OCI-LY1 (cell line): ENCODE measurements at regions not wholly inside any gene's neighbourhood (a gene's known extent, or its start where the extent isn't known, plus 50 kb on each side); places are given as distances from the start of the nearest gene placed in this dataset.

Experiments used
- H2AFZ ChIP-seq: fragments of 200-600 bp; sonication (generic), shearing (Covaris generic); 2 replicates; pipeline ENCODE4 v1.6.0; 2014; ENCODE audit warnings: antibody characterized with exemption, mild to moderate bottlenecking, low read length
- H3F3A ChIP-seq: fragments of 200-600 bp; sonication (generic), shearing (Covaris generic); 2 replicates; pipeline ENCODE4 v1.6.0; 2014; ENCODE audit warnings: mild to moderate bottlenecking, antibody characterized with exemption, low read length, moderate library complexity; ENCODE audit not compliant: insufficient read depth
- H3K27ac ChIP-seq: fragments of 200-600 bp; sonication (generic); 2 replicates; pipeline ENCODE4 v1.5.1; 2014; ENCODE audit warnings: low read length, mixed run types, mild to moderate bottlenecking, low read depth; ENCODE audit not compliant: poor library complexity, severe bottlenecking
- H3K27me3 ChIP-seq: fragments of 200-600 bp; sonication (generic); 2 replicates; pipeline ENCODE4 v1.6.0; 2014; ENCODE audit warnings: antibody characterized with exemption, mild to moderate bottlenecking, low read length, moderate library complexity; ENCODE audit not compliant: insufficient read depth
- H3K36me3 ChIP-seq: fragments of 200-600 bp; sonication (generic); 2 replicates; pipeline ENCODE4 v1.6.1; 2014; ENCODE audit warnings: mild to moderate bottlenecking, antibody characterized with exemption, low read length, moderate library complexity, mixed read lengths; ENCODE audit not compliant: insufficient read depth
- H3K4me1 ChIP-seq: fragments of 200-600 bp; sonication (generic); 2 replicates; pipeline ENCODE4 v1.5.1; 2014; ENCODE audit warnings: mild to moderate bottlenecking, low read length, moderate library complexity; ENCODE audit not compliant: insufficient read depth, severe bottlenecking
- H3K4me2 ChIP-seq: fragments of 200-600 bp; sonication (generic), shearing (Covaris generic); 2 replicates; pipeline ENCODE4 v1.6.1; 2014; ENCODE audit warnings: low read length
- H3K4me3 ChIP-seq: fragments of 200-600 bp; sonication (generic); 2 replicates; pipeline ENCODE4 v1.5.1; 2014; ENCODE audit warnings: low read length, low read depth, mild to moderate bottlenecking, mixed read lengths; ENCODE audit not compliant: poor library complexity, severe bottlenecking
- H3K79me2 ChIP-seq: fragments of 200-600 bp; shearing (Covaris generic); 2 replicates; pipeline ENCODE4 v1.6.1; 2016; ENCODE audit warnings: mixed run types, low read length, mixed read lengths; ENCODE audit not compliant: insufficient read depth
- H3K9ac ChIP-seq: fragments of 200-600 bp; sonication (generic), shearing (Covaris generic); 2 replicates; pipeline ENCODE4 v1.6.1; 2014; ENCODE audit warnings: mild to moderate bottlenecking, low read length, mixed read lengths
- H3K9me2 ChIP-seq: fragments of 200-600 bp; sonication (generic), shearing (Covaris generic); 2 replicates; pipeline ENCODE4 v1.6.1; 2014; ENCODE audit warnings: low read depth, mild to moderate bottlenecking, low read length, mixed read lengths
- H3K9me3 ChIP-seq: fragments of 200-600 bp; shearing (Covaris generic); 2 replicates; pipeline ENCODE4 v1.6.1; 2014; ENCODE audit warnings: low read length, mixed read lengths
- H4K20me1 ChIP-seq: fragments of 200-600 bp; sonication (generic), shearing (Covaris generic); 2 replicates; pipeline ENCODE4 v1.6.0; 2016; ENCODE audit warnings: mild to moderate bottlenecking, low read length; ENCODE audit not compliant: insufficient read depth
- EZH2 ChIP-seq: fragments of 200-600 bp; sonication (generic), shearing (Covaris generic); IDR thresholded peaks from 2 replicates; pipeline ENCODE4 v1.8.0; 2017; ENCODE audit warnings: borderline replicate concordance, mixed run types, mild to moderate bottlenecking, antibody characterized with exemption, low read length, moderate library complexity, mixed read lengths
- TF ChIP-seq, protein P1 (sequence below): fragments of 200-600 bp; sonication (generic), shearing (Covaris generic); IDR thresholded peaks from 2 replicates; pipeline ENCODE4 v1.5.1; 2017; ENCODE audit warnings: mild to moderate bottlenecking, antibody characterized with exemption, low read length, moderate library complexity, mixed read lengths

DNA sequence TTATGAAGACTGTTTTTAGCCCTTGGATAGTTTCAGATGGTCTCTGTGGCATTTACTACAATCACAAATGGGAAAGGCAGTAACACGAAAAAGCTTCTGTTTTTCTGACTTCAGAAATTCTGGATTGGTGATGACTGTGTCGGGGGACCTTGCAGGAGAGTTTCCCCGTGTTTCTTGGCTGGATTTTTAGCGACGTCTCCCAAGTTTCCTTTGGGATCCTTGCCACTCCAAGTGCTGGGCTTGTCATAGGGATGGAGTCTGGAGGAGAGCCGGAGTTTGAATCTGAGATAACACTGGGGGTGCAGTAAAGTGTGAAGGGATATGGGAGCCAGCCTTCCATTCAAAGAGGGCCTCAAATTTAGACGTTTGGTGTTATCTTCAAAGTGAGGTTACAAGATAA is 179.0 kb downstream of the SNX10 start:
- no peaks in the 10 kb centered on the region for H3K9me2 ChIP-seq
- no peaks in the 10 kb centered on the region for H3K36me3 ChIP-seq
- no peak overlapping the region for H3K27ac ChIP-seq
- no peak overlapping the region for H3K4me3 ChIP-seq
- H3K4me1 ChIP-seq: no peaks in the 10 kb centered on the region
- no peak overlapping the region for H3K9ac ChIP-seq
- no peaks in the 10 kb centered on the region for H4K20me1 ChIP-seq
- no peaks in the 10 kb centered on the region for H3K79me2 ChIP-seq
- no peak overlapping the region for H2AFZ ChIP-seq
- TF ChIP-seq, protein P1, sequence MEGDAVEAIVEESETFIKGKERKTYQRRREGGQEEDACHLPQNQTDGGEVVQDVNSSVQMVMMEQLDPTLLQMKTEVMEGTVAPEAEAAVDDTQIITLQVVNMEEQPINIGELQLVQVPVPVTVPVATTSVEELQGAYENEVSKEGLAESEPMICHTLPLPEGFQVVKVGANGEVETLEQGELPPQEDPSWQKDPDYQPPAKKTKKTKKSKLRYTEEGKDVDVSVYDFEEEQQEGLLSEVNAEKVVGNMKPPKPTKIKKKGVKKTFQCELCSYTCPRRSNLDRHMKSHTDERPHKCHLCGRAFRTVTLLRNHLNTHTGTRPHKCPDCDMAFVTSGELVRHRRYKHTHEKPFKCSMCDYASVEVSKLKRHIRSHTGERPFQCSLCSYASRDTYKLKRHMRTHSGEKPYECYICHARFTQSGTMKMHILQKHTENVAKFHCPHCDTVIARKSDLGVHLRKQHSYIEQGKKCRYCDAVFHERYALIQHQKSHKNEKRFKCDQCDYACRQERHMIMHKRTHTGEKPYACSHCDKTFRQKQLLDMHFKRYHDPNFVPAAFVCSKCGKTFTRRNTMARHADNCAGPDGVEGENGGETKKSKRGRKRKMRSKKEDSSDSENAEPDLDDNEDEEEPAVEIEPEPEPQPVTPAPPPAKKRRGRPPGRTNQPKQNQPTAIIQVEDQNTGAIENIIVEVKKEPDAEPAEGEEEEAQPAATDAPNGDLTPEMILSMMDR: no peak
- TF ChIP-seq EZH2: no peak
- no peaks in the 10 kb centered on the region for H3F3A ChIP-seq
- H3K9me3 ChIP-seq: no peaks in the 10 kb centered on the region
- H3K27me3 ChIP-seq: no peaks in the 10 kb centered on the region
- no peak overlapping the region for H3K4me2 ChIP-seq

DNA sequence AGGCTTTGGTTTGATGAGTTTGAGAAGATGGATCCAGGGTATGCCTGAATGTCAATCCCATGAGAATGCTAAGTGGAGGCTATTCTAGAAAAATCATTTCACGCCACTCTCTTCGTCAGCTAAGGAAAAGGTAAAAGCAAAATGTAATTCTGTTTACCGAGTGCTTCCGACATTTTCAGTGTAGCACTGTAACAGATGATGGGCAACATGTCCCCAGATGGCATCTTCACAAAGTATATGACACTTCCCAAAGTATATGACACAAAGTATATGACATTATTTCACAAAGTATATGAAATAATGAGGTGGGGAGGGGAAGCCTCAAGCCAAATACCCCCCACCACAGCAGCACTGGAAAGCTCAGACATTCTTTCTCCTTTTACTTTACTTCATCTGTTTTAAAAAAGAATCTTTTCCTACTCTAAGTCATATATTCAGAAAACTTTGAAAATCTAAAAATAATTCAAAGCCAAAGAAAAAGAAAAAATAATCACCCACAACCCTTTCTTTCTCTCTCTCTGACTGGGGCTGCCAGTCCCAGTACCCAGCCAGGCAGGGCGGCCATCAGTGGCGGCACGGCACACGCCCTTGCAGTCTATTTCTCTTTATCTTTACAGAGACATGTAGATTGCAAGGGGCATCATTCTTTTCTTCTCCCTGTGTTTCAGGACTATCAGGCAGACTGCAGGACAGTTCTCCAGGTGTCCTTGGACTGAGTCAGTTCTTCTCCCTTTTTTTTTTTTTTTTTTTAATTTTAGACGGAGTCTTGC is 179.8 kb downstream of the SNX10 start:
- Histone ChIP-seq H3K4me2 (no peak overlapping the region), H3K4me3 (no peak overlapping the region), H2AFZ (no peak overlapping the region), H3K9me3 (no peaks in the 10 kb centered on the region), H3K9me2 (no peaks in the 10 kb centered on the region), H4K20me1 (no peaks in the 10 kb centered on the region), H3K4me1 (no peaks in the 10 kb centered on the region), H3K79me2 (no peaks in the 10 kb centered on the region), H3K9ac (no peak overlapping the region), H3K27ac (no peak overlapping the region), H3K27me3 (no peaks in the 10 kb centered on the region), H3K36me3 (no peaks in the 10 kb centered on the region), H3F3A (no peaks in the 10 kb centered on the region)
- TF ChIP-seq, protein P1: no peak
- no peak for TF ChIP-seq EZH2

DNA sequence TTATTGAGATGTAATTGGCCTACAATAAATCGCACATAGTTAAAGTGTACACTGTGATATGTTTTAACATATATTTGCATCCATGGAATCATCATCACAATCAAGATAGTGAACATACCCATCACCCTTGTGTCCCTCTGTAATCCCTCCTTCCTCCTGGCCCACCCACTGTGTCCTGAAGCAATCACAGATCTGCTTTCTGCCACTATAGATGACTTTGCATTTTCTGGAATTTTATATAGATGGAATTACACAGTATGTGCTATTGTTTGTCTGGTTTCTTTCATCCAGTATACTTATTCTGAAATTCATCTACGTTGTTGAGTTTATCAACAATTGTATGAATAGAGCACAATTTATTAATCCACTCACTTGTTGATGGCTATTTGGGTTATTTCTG is 181.3 kb downstream of the SNX10 start:
- Histone ChIP-seq H3K36me3 (no peaks in the 10 kb centered on the region), H3K4me1 (no peaks in the 10 kb centered on the region), H3K79me2 (no peaks in the 10 kb centered on the region), H3K9ac (no peak overlapping the region), H3K27me3 (no peaks in the 10 kb centered on the region), H3F3A (no peaks in the 10 kb centered on the region), H2AFZ (no peak overlapping the region), H3K4me2 (no peak overlapping the region), H3K9me3 (no peaks in the 10 kb centered on the region), H3K27ac (no peak overlapping the region), H3K9me2 (no peaks in the 10 kb centered on the region), H4K20me1 (no peaks in the 10 kb centered on the region), H3K4me3 (no peak overlapping the region)
- TF ChIP-seq, protein P1: no peak
- no peak for TF ChIP-seq EZH2
